D721Med (cell line): ENCODE measurements at regions not wholly inside any gene's neighbourhood (a gene's known extent, or its start where the extent isn't known, plus 50 kb on each side); places are given as distances from the start of the nearest gene placed in this dataset.

Source experiments
- DNase-seq: peaks from one replicate; pipeline ENCODE4 v3.0.0; 2011; ENCODE audit warnings: low spot score; ENCODE audit not compliant: insufficient read length
- FAIRE-seq: peaks from 2 replicates; lab custom pipeline; 2011; peaks lifted over from hg19 to GRCh38; lab: Jason Lieb, UNC
- TF ChIP-seq, protein P1 (sequence below): IDR thresholded peaks from 2 replicates; pipeline ENCODE4 v1.5.1; 2012; ENCODE audit warnings: mild to moderate bottlenecking, control low read depth; ENCODE audit not compliant: insufficient read depth; ENCODE audit errors: missing control alignments

DNA sequence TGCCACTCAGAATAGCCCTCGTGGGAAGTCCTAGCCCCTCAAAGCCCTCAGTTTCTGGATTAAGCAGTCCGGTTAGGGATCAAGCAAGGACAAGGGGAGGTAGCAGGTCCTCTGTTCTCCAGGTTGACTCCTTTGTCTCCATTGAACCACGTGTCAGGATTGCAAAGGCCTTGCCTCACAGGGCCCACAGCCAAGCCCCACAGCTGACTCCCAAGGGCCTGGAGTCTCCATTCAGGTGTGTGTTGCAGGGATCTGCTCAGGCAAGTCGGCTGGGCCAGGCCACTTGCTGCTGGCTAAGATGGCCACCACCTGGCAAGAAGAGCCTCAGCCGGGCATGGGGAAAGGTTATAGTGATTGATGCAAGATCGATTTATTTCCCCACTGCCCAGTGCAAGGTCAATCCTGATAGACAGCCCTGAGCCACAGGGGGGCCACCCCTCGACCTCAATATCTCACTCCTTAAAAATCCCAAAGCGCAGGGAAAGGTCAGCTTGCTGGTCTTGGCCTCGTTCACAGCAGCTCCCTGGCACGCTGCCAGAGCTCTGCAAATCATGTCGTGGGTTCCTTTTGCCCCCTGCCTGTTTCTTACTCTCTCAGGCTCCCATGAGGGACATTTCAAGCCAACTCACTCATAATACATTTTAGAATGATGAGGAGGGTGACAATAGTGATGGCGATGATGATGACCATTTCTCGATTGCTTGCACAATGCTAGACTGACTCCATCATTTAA lies 75.9 kb downstream of the EDN3 start:
- FAIRE-seq, result no peak
- TF ChIP-seq, protein P1, sequence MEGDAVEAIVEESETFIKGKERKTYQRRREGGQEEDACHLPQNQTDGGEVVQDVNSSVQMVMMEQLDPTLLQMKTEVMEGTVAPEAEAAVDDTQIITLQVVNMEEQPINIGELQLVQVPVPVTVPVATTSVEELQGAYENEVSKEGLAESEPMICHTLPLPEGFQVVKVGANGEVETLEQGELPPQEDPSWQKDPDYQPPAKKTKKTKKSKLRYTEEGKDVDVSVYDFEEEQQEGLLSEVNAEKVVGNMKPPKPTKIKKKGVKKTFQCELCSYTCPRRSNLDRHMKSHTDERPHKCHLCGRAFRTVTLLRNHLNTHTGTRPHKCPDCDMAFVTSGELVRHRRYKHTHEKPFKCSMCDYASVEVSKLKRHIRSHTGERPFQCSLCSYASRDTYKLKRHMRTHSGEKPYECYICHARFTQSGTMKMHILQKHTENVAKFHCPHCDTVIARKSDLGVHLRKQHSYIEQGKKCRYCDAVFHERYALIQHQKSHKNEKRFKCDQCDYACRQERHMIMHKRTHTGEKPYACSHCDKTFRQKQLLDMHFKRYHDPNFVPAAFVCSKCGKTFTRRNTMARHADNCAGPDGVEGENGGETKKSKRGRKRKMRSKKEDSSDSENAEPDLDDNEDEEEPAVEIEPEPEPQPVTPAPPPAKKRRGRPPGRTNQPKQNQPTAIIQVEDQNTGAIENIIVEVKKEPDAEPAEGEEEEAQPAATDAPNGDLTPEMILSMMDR, result no peak
- DNase-seq, result no peak

DNA sequence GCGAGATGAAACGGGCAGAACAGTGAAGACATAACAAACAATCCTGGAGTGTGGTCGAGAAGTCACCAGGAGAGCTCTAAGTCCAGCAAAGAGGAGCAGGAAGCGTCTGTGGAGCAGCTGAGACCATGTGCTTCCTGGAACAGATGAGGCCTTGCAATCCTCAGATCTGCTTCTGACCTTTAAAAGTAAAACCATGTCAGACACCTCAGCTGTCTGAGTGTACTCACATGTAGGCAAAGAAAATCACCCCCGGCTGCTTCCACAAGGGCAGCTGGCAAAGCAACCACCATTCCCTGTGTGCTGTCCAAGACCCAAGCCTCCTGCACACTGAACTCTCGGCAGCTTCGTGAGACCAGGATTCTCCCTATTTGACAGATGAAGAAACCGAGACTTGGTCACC lies 76.6 kb downstream of the EDN3 start:
- TF ChIP-seq, protein P1, result no peak
- DNase-seq, result no peak
- FAIRE-seq, result no peak

DNA sequence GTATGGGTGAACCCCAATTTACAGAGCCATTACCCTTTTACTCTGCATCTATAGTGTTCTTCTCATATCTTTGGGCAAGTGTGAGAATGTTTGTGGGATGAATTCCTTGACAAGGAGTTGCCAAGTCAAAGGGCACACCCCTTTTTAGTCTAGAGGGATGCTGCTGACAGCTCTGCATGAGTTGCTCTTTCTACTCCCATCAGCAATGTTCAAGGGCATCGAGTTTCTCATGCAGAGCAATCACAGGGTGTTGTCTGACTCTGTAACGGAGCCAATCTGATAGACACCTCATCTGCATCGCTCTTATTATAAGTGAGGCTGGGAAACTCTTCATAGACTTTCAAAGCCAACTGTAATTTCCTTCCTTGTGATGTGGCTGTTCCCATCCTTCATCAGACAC lies 77.4 kb downstream of the EDN3 start:
- TF ChIP-seq, protein P1, result no peak
- no peak for DNase-seq
- no peak for FAIRE-seq

DNA sequence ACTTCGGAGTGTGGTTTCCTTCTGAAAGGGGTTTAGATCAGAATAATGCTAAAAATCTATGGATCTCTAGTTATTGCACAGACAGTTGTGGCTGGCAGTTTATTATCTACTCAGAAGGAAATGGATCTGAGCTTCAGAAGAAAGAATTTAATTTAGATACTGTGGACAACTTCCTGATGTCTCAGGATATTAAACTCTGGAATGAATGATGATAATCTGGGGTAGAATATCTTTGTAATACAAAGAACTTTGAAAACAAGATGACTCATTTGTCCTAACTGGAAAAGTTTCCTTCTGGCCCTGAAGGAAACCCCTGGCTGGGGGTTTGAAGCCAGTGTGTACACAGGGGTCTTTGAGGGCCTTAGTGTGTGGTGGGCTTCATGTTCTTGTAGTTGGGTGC lies 78.0 kb downstream of the EDN3 start:
- TF ChIP-seq, protein P1, result no peak
- FAIRE-seq (no peak), DNase-seq (no peak)

DNA sequence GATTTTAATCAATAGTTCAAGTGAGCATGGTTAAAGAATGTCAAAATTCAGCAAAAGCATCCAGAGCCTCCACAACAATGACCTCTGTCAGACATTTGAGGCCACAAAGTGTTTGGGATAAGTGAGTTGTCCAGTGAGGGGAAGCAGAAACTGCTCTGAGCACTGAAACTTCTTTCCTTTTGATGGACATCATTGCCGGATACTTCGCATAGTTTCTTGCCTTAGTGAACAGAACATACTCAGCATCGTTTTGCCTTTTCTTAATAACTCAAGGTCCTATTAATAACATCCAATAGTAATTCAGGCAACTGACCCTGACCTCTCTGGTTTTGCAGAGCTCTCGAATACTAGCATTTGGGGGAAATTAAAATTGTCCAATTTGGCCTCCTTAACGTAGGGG lies 78.6 kb downstream of the EDN3 start:
- TF ChIP-seq, protein P1, result no peak
- DNase-seq (no peak), FAIRE-seq (no peak)

DNA sequence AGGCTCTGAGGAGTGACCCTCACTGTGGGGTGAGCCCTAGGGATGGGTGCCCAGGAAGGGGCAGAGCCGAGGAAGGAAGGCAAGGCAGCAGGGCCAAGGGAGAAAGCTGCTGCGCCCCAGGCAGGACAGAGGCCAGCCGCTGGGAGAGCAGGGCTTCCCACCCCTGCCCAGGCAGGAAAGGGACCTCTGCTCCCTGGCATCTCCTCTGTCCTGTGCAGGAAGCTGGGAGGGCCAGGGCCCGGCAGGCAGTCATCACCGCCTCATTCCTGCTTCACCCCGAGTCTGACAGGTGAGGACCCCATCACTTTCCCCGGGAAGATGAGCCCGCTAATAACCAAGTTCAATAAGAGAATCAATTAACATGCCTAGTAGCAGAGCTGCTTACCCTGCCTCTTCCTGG lies 81.3 kb downstream of the EDN3 start:
- no peak for FAIRE-seq
- TF ChIP-seq, protein P1, result no peak

DNA sequence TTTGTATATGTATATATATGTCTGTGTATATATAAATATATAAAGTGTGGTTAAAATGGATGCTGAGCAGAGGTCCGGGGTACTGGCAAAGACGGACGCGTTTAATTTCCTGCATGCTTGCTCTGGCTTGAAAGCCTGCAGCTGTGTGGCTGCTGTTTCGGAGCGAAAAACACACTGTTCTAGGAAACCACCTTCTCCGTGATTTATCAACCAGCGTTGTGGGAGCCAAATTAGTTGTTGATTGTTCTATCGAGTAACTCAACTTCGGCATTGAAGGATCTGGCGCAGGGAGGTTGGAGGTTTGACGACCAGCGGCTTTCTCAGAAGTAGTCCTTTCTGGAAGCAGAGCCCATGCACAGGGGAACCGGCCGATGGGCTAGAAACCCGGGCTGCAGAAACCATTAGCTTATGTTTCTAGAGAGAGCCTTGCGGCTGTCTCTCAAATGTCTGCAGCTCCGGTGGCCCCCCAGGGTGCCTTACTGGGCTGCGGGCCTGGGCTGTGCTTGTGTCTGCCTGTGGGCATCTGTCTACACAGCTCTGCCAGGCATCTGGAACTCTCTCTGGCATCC lies 81.8 kb downstream of the EDN3 start:
- DNase-seq (no peak), FAIRE-seq (no peak)
- TF ChIP-seq, protein P1, result no peak

More for the DNA sequence above, 81.3 kb downstream of the EDN3 start:
- DNase-seq, result no peak
